GM18909 (cell line): ENCODE measurements at regions not wholly inside any gene's neighbourhood (a gene's known extent, or its start where the extent isn't known, plus 50 kb on each side); places are given as distances from the start of the nearest gene placed in this dataset.

ENCODE experiments used
- ATAC-seq: cut with Tn5 transposase; IDR thresholded peaks from one replicate; pipeline ENCODE4 v1.9.1; 2021; ENCODE audit warnings: mild to moderate bottlenecking; ENCODE audit not compliant: unreplicated experiment, poor library complexity

- no peak for ATAC-seq
Measured at GRCh38 chr17:70615831-70616230, 446.5 kb downstream of the KCNJ2 start.

GRCh38 chr17:70618641-70619040 lies 449.3 kb downstream of the KCNJ2 start:
- no peak for ATAC-seq

DNA sequence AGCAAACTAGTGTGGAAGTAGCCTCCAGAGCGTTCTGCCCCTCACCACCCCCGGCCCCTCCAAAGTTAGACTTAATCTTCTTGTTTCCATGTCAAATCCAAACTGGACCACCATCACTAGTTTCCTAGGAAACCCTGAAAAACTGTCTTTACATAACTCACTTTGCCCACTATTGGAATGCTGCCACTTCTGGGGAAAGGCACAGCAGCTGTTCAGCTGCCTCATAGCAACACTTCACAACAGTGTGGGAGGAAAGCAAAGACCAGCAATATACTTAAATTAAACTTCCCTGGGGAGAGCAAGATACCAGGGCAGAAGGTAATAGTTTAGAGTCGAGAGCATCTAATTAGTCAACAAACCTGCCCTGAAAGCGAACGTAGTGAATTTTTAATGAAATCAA lies 452.2 kb downstream of the KCNJ2 start:
- no peak for ATAC-seq

GRCh38 chr17:70622368-70623260 lies 453.3 kb downstream of the KCNJ2 start:
- ATAC-seq: no peak

GRCh38 chr17:70624211-70624610 lies 454.9 kb downstream of the KCNJ2 start:
- ATAC-seq: no peak

DNA sequence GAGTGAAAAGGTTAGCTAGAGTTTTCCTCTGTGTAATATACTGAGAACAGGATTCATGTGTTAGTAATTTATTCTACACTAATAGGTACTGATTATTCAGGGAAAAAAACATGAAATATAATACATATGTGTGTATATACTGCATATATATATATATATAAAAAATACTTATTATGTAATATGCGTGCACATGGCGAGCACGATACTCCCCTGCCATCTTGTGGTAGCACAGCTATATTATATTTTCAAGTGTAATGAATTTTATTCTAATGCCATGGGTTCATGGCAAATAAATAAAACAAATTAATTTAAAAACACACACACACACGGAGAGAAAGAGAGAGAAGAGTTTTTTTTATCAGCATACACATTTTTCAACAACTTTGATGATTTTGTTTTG lies 460.6 kb downstream of the KCNJ2 start:
- ATAC-seq: no peak

- peak; percentile 80 for ATAC-seq
Measured at GRCh38 chr17:70636517-70637133, 467.3 kb downstream of the KCNJ2 start.

- ATAC-seq: no peak
Measured at GRCh38 chr17:70642059-70642458, 472.7 kb downstream of the KCNJ2 start.

GRCh38 chr17:70644096-70644495 lies 474.8 kb downstream of the KCNJ2 start:
- no peak for ATAC-seq

DNA sequence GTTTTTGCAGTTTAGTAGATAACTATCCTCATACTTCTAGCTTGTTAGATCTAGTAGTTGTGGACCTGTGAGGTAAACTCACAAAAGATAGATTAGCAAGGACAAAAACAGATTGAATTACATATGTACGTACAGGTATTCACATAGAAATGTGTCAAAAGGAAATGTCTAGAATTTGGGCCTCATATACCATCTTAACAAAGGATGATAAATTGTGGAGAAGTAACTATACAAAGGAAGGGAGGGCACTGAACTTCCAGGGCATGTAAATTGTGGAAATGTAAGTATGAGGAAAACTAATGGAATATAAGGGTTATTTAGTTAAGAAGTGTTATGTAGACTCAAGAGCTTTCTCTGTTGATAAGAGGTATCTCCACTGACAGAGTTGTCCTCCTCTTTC lies 477.3 kb downstream of the KCNJ2 start:
- no peak for ATAC-seq

- no peak for ATAC-seq
Measured at GRCh38 chr17:70648166-70648565, 478.8 kb downstream of the KCNJ2 start.

DNA sequence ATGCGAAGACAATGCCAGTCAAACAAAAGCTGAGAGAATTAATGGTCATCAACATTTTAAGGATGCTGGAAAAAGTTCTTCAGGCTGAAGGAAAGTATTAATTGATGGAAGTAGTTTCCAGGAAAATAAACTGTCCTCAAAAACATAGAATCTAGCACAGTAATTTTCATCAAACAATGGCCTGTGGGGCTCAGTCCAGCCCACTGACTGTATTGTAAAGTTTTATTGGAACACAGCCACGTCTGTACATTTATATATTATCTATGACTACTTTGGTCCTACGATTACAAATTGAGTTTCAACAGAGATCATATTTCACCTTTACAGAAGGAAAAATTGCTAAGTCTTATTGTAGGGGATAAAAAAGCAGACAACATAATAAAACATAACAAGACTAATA lies 484.5 kb downstream of the KCNJ2 start:
- ATAC-seq: no peak

DNA sequence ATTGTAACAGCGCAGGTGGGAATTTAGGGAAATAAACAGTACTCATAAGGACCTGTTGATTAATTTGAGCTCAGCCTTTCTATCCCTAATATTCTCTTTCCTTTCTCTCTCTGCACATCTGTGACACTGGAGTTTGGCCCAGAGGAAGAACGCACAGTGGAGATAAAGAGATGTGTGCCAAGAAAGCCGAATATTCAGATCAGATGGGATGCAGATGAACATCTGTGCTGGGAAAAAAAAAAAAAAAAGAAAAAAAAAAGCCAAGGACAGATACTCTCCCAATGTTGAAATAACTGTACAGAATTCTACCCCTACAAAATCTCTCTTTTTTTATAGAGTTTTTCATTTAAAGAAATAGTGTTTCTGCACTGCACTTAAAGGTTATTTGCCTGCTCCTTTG lies 485.4 kb downstream of the KCNJ2 start:
- ATAC-seq: no peak

DNA sequence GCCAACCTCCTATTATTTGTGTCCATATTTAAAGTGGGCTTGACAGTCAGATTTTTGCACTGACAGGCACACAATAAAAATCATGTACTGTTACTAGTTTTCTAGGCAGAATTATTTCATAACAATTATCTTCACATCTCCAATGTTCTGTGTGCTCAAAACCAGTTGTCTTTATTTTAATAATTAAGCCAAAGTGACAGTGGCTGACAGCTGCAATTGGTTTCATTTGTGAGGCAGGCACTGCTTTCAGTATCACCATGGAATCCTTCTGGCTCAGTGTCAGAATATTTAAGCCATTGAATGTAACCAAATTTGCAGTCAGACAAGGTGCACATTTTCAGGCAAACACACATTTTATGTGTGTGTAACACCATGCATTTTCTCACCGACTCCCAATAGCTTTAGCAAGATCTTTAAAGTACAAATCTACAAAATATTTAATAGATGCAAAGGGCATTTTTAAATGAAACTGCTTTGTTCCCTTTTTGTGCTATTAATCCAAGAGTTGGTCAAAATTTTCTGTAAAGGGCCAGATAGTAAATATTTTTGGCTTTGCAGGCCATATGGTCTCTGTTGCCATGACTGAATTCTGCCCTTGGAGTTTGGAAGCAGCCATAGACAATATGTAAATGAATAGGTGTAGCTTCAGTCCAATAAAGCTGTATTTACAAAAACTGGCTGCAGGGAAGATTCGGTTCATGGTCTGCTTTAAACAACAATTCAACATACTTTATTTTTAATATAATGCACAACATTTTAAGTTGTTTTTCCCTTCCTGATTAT lies 486.0 kb downstream of the KCNJ2 start:
- ATAC-seq: peak; percentile 61

DNA sequence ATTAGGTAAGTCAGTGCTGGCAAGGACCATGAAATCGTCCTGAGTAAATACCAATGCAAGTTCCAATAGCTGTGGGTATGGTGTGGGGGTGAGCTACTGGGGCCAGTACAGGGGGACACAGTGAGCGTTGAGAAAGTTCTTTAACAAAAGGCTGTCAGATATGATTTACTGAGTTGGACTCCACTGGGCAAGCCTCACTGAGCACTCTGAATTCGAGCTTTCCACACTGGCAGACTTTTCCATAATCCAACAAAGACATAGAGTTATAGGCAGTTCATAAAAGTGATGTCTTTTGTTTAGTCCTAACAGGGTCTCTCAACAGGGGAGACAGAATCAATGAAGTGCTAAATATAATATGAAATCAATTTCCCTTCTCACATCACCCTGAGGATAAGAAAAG lies 489.0 kb downstream of the KCNJ2 start:
- no peak for ATAC-seq

- ATAC-seq: no peak
Measured at GRCh38 chr17:70658840-70659239, 489.5 kb downstream of the KCNJ2 start.

DNA sequence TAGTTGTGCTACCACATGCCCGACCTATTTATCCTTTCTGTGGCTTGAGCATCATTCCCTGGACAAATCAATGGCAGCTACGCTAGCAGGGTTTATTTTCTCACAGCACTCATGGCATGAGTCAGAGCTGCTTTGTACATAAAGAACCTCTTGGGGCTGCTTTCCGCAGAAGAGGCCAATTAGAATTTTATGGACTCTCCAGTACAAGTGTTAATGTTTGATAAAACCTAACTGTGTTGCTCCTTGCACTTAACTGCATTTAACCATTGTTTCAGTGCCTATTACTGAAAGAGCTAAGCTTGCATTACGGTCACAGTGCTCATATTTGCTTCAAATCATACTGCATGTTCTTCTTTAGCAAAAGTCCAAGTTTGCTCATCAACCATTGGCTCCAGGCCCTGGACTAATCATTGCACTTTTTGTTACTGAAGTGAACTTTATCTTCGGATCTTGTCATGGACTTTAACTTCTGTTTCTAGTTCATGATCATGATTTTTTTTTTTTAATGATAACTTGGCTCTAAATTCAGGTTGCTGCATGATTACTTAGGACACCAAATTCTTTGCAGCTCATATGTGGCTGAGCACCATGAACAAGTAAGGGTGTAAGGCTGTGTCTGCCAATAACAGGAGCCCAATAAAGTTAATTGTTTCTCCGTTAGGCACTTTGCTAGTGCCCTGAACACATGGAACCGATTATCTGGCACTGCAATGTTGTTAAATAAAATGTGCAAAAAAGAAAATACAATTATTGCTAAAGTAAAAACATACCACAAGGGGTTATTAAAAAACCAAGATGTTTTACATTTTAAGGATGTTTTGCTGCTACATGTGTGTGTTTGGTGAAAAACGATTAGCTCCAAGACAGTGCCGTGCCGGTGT lies 492.2 kb downstream of the KCNJ2 start:
- ATAC-seq: no peak

- ATAC-seq: no peak
Measured at GRCh38 chr17:70668276-70668937, 499.1 kb downstream of the KCNJ2 start.

GRCh38 chr17:70668938-70669778 lies 499.8 kb downstream of the KCNJ2 start:
- ATAC-seq: no peak
